GM23248 (cell line): ENCODE measurements at regions not wholly inside any gene's neighbourhood (a gene's known extent, or its start where the extent isn't known, plus 50 kb on each side); places are given as distances from the start of the nearest gene placed in this dataset.
"Not testable (repeated sequence)": the region's sequence is repeated elsewhere in the genome, so short reads cannot be mapped to it uniquely, and the experiment has no call there.

Source experiments
- DNase-seq: peaks from one replicate; pipeline ENCODE4 v3.0.0-alpha.2; 2015
- H2AFZ ChIP-seq: fragments of 200-600 bp; sonication (generic); 2 replicates; pipeline ENCODE4 v1.6.1; 2016; ENCODE audit warnings: antibody characterized with exemption
- H3F3A ChIP-seq: fragments of 200-600 bp; sonication (generic); 2 replicates; pipeline ENCODE4 v1.6.1; 2016; ENCODE audit warnings: mild to moderate bottlenecking, antibody characterized with exemption, mixed run types; ENCODE audit not compliant: insufficient read depth
- H3K27ac ChIP-seq: fragments of 200-600 bp; sonication (generic); 2 replicates; pipeline ENCODE4 v1.5.1; 2016; ENCODE audit warnings: mild to moderate bottlenecking
- H3K27me3 ChIP-seq: fragments of 200-600 bp; sonication (generic); replicated peaks from 2 replicates; pipeline ENCODE4 v1.6.1; 2016; ENCODE audit warnings: mild to moderate bottlenecking; ENCODE audit not compliant: insufficient read depth
- H3K36me3 ChIP-seq: fragments of 200-600 bp; sonication (generic); 2 replicates; pipeline ENCODE4 v1.6.1; 2016; ENCODE audit warnings: low read depth, mild to moderate bottlenecking
- H3K4me1 ChIP-seq: fragments of 200-600 bp; sonication (generic); 2 replicates; pipeline ENCODE4 v1.6.1; 2016; ENCODE audit warnings: mild to moderate bottlenecking; ENCODE audit not compliant: insufficient read depth
- H3K4me2 ChIP-seq: fragments of 200-600 bp; sonication (generic); one replicate; pipeline ENCODE4 v1.6.1; 2016; ENCODE audit warnings: mild to moderate bottlenecking; ENCODE audit not compliant: unreplicated experiment
- H3K4me3 ChIP-seq: fragments of 200-600 bp; sonication (generic); 2 replicates; pipeline ENCODE4 v1.5.1; 2016; ENCODE audit warnings: mild to moderate bottlenecking
- H3K79me2 ChIP-seq: fragments of 200-600 bp; sonication (generic); 2 replicates; pipeline ENCODE4 v1.6.1; 2016; ENCODE audit warnings: mild to moderate bottlenecking; ENCODE audit not compliant: insufficient read depth
- H3K9ac ChIP-seq: fragments of 200-600 bp; sonication (generic); 2 replicates; pipeline ENCODE4 v1.6.1; 2016; ENCODE audit warnings: mild to moderate bottlenecking
- H3K9me2 ChIP-seq: fragments of 200-600 bp; sonication (generic); 2 replicates; pipeline ENCODE4 v1.6.1; 2016; ENCODE audit warnings: mixed run types, mild to moderate bottlenecking, moderate library complexity; ENCODE audit not compliant: insufficient read depth
- H3K9me3 ChIP-seq: fragments of 200-600 bp; sonication (generic); one replicate; pipeline ENCODE4 v1.6.1; 2017; ENCODE audit warnings: low read depth
- H4K20me1 ChIP-seq: fragments of 200-600 bp; sonication (generic); 2 replicates; pipeline ENCODE4 v1.6.0; 2016; ENCODE audit not compliant: insufficient read depth
- EZH2 ChIP-seq: fragments of 200-600 bp; sonication (generic); IDR thresholded peaks from 2 replicates; pipeline ENCODE4 v1.6.1; 2018; ENCODE audit warnings: antibody characterized with exemption, mild to moderate bottlenecking; ENCODE audit not compliant: insufficient read depth, poor library complexity, severe bottlenecking
- EZH2phosphoT487 ChIP-seq: fragments of 200-600 bp; sonication (generic); IDR thresholded peaks from 2 replicates; pipeline ENCODE4 v1.6.1; 2018; ENCODE audit warnings: antibody characterized with exemption, moderate library complexity, mild to moderate bottlenecking, low read depth; ENCODE audit not compliant: insufficient read depth
- WGBS, 2 experiments: methylation state at CpG; one replicate each; pipeline ENCODE4 v1.1.6; 2015 to 2017; ENCODE audit warnings: low lambda C conversion rate in 2 of 2, low coverage in 1 of 2; ENCODE audit errors: missing lambda C conversion rate in 2 of 2; 5-methylcytosine and 5-hydroxymethylcytosine counted together
- in situ Hi-C: fragments of 300-500 bp; cut with MboI; formaldehyde crosslinking; loops from 2 replicates; pipeline ENCODE4 v1.15.0; 2020

- DNase-seq = no peak
- Histone ChIP-seq H3K9ac (no peak overlapping the region), H3K9me2 (no peaks in the 10 kb centered on the region), H4K20me1 (no peaks in the 10 kb centered on the region), H3K9me3 (no peaks in the 10 kb centered on the region), H3K36me3 (no peaks in the 10 kb centered on the region), H3K79me2 (no peaks in the 10 kb centered on the region), H3K4me1 (peaks cover 8% of the 10 kb centered on the region), H3K27ac (no peak overlapping the region), H3K4me2 (no peak overlapping the region), H3K27me3 (no peaks in the 10 kb centered on the region), H2AFZ (no peak overlapping the region), H3F3A (no peaks in the 10 kb centered on the region), H3K4me3 (no peak overlapping the region)
- in situ Hi-C loops = no loop called here
- 91 to 92% methylated on average over 1 of the region's 1 CpG for WGBS, 2 experiments
- no peak for TF ChIP-seq EZH2
- TF ChIP-seq EZH2phosphoT487 = no peak
Measured at GRCh38 chr4:159029481-159029880, 73.4 kb upstream of the RAPGEF2 start.

DNA sequence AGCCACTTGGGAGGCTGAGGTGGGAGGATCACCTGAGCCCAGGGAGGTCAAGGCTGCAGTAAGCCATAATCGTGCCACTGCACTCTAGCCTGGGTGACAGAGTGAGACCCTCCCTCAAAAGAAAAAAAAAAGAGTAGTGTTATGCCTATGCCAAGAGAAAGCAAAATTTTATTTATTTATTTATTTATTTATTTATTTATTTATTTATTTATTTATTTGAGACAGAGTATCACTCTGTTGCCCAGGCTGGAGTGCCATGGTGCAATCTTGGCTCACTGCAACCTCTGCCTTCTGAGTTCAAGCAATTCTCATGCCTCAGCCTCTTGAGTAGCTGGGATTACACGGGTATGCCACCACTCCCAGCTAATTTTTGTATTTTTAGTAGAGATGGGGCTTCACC is 72.6 kb upstream of the RAPGEF2 start:
- H3K9me3 ChIP-seq, H3K4me3 ChIP-seq, DNase-seq, H3K4me1 ChIP-seq, H3K9me2 ChIP-seq, H3K79me2 ChIP-seq, H3K36me3 ChIP-seq, H3K9ac ChIP-seq, H3F3A ChIP-seq, H3K27ac ChIP-seq, H3K4me2 ChIP-seq, H2AFZ ChIP-seq, in situ Hi-C loops, H4K20me1 ChIP-seq, H3K27me3 ChIP-seq: not testable (repeated sequence)
- WGBS, 2 experiments = 91 to 94% methylated on average over 2 of the region's 2 CpGs

DNA sequence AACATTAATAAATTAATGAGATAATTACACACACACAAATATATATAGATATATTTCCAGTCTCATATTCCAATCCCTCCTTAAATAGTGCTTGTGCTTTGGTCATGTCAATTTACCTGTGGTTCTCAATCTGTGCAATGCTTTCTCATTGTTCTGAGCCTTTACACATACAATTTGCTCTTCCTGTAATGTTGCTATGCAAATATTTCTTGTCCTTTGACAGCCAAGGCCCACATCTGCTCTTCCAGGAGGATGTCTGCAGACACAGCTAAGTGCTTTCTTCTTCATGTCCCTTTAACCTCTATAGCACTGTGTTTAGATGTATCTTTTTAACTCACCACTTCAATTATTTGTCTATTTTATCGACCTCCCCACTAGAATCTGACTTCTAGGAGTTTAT is 67.3 kb upstream of the RAPGEF2 start:
- 36 to 38% methylated on average over 1 of the region's 1 CpG for WGBS, 2 experiments
- Histone ChIP-seq H3K4me2 (no peak overlapping the region), H3K36me3 (no peaks in the 10 kb centered on the region), H3F3A (no peaks in the 10 kb centered on the region), H3K79me2 (no peaks in the 10 kb centered on the region), H3K4me1 (no peaks in the 10 kb centered on the region), H3K9ac (no peak overlapping the region), H3K4me3 (no peak overlapping the region), H3K9me3 (no peaks in the 10 kb centered on the region), H3K27ac (no peak overlapping the region), H2AFZ (no peak overlapping the region), H3K27me3 (peaks cover 16% of the 10 kb centered on the region), H4K20me1 (no peaks in the 10 kb centered on the region), H3K9me2 (no peaks in the 10 kb centered on the region)
- no peak for TF ChIP-seq EZH2phosphoT487
- no peak for TF ChIP-seq EZH2
- no peak for DNase-seq
- in situ Hi-C loops = no loop called here

GRCh38 chr4:159038536-159038935 is 64.3 kb upstream of the RAPGEF2 start:
- Histone ChIP-seq H3K9ac (no peak overlapping the region), H3K4me3 (no peak overlapping the region), H3K79me2 (no peaks in the 10 kb centered on the region), H4K20me1 (no peaks in the 10 kb centered on the region), H3K4me1 (no peaks in the 10 kb centered on the region), H3K9me3 (no peaks in the 10 kb centered on the region), H3K27me3 (peaks cover 36% of the 10 kb centered on the region), H3K27ac (no peak overlapping the region), H2AFZ (no peak overlapping the region), H3F3A (no peaks in the 10 kb centered on the region), H3K4me2 (no peak overlapping the region), H3K36me3 (no peaks in the 10 kb centered on the region), H3K9me2 (no peaks in the 10 kb centered on the region)
- in situ Hi-C loops = no loop called here
- DNase-seq = no peak
- TF ChIP-seq EZH2phosphoT487 (no peak), EZH2 (no peak)
- WGBS, 2 experiments = 89 to 95% methylated on average over 3 of the region's 3 CpGs
